Endothelial cell (in vitro differentiated cells): ENCODE measurements at regions not wholly inside any gene's neighbourhood (a gene's known extent, or its start where the extent isn't known, plus 50 kb on each side); places are given as distances from the start of the nearest gene placed in this dataset.
A peak's percentile ranks its signal among the peaks of the same experiment; 100 is the strongest.

Source experiments
- DNase-seq: peaks from one replicate; pipeline ENCODE4 v3.0.0; 2021; ENCODE audit warnings: low spot score
- H3K27ac Mint-ChIP-seq: one replicate; pipeline ENCODE4 v1.8.0; 2021; ENCODE audit warnings: mixed read lengths, inconsistent platforms; ENCODE audit not compliant: unreplicated experiment
- H3K27me3 Mint-ChIP-seq: one replicate; pipeline ENCODE4 v1.8.0; 2021; ENCODE audit warnings: mild to moderate bottlenecking, moderate library complexity, mixed read lengths, inconsistent platforms; ENCODE audit not compliant: unreplicated experiment
- H3K36me3 Mint-ChIP-seq: one replicate; pipeline ENCODE4 v1.8.0; 2021; ENCODE audit warnings: mild to moderate bottlenecking, low read depth, mixed read lengths, inconsistent platforms; ENCODE audit not compliant: unreplicated experiment
- H3K4me1 Mint-ChIP-seq: one replicate; pipeline ENCODE4 v1.8.0; 2021; ENCODE audit warnings: mild to moderate bottlenecking, mixed read lengths, inconsistent platforms; ENCODE audit not compliant: unreplicated experiment
- H3K4me3 Mint-ChIP-seq: one replicate; pipeline ENCODE4 v1.8.0; 2021; ENCODE audit warnings: mild to moderate bottlenecking, mixed read lengths, inconsistent platforms; ENCODE audit not compliant: unreplicated experiment
- H3K9me3 Mint-ChIP-seq: one replicate; pipeline ENCODE4 v1.8.0; 2021; ENCODE audit warnings: mixed read lengths, inconsistent platforms; ENCODE audit not compliant: unreplicated experiment
- TF ChIP-seq, protein P1 (sequence below): fragments of 200-600 bp; sonication (generic); IDR thresholded peaks from one replicate; pipeline ENCODE4 v1.5.0; 2021; ENCODE audit warnings: antibody characterized with exemption; ENCODE audit not compliant: unreplicated experiment

DNA sequence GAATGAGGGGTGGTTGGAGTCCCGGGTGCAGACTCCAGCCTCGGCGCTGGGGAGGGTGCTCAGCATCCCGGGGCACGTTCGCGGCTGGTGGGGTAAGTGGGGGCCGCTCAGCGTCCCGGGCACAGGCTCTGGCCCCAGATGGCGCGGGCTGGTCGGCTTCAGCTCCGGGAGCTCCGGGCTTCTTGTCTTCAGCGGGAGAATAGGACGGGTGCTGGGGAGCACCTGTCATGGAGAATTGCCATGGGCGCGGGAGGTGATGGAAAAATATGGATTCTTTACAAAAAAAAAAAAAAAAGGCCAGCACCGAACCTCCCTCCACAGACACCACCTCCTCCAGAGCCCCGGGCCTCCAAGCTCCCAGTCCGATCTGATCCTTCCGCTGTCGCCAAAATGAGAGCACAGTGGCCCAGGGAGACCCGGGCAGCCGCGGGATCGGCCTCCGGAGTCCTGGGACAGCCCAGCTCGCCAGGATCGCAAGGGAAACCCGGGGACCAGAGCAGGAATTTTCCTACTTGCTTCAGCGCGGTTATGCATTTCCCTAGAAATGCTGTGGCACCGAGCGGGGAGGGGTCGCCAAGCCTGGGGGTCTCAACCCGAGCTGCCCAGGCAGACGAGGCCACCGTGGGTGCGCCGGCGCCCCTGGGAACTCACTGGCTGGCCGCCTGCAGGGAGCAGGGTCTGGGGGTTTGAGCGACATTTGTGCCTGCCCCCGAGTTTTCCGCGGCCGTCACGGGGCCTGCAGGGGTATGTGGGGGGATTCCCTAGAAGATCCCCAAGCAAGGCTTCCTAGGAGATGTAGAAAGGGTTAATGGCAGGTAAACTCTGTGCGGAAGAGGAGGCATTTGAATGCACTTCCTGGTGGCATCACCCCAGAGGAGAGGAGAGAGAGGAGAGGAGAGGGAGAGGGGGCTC lies 1336.9 kb downstream of the BRD1 start:
- peaks cover 4% of the 10 kb centered on the region for H3K36me3 Mint-ChIP-seq
- H3K27ac Mint-ChIP-seq = no peak overlapping the region
- H3K4me1 Mint-ChIP-seq = peaks cover 7% of the 10 kb centered on the region
- TF ChIP-seq, protein P1, sequence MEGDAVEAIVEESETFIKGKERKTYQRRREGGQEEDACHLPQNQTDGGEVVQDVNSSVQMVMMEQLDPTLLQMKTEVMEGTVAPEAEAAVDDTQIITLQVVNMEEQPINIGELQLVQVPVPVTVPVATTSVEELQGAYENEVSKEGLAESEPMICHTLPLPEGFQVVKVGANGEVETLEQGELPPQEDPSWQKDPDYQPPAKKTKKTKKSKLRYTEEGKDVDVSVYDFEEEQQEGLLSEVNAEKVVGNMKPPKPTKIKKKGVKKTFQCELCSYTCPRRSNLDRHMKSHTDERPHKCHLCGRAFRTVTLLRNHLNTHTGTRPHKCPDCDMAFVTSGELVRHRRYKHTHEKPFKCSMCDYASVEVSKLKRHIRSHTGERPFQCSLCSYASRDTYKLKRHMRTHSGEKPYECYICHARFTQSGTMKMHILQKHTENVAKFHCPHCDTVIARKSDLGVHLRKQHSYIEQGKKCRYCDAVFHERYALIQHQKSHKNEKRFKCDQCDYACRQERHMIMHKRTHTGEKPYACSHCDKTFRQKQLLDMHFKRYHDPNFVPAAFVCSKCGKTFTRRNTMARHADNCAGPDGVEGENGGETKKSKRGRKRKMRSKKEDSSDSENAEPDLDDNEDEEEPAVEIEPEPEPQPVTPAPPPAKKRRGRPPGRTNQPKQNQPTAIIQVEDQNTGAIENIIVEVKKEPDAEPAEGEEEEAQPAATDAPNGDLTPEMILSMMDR = no peak
- no peak for DNase-seq
- H3K27me3 Mint-ChIP-seq = peaks cover 15% of the 10 kb centered on the region
- no peaks in the 10 kb centered on the region for H3K9me3 Mint-ChIP-seq
- H3K4me3 Mint-ChIP-seq = peak overlapping the region; percentile 47

DNA sequence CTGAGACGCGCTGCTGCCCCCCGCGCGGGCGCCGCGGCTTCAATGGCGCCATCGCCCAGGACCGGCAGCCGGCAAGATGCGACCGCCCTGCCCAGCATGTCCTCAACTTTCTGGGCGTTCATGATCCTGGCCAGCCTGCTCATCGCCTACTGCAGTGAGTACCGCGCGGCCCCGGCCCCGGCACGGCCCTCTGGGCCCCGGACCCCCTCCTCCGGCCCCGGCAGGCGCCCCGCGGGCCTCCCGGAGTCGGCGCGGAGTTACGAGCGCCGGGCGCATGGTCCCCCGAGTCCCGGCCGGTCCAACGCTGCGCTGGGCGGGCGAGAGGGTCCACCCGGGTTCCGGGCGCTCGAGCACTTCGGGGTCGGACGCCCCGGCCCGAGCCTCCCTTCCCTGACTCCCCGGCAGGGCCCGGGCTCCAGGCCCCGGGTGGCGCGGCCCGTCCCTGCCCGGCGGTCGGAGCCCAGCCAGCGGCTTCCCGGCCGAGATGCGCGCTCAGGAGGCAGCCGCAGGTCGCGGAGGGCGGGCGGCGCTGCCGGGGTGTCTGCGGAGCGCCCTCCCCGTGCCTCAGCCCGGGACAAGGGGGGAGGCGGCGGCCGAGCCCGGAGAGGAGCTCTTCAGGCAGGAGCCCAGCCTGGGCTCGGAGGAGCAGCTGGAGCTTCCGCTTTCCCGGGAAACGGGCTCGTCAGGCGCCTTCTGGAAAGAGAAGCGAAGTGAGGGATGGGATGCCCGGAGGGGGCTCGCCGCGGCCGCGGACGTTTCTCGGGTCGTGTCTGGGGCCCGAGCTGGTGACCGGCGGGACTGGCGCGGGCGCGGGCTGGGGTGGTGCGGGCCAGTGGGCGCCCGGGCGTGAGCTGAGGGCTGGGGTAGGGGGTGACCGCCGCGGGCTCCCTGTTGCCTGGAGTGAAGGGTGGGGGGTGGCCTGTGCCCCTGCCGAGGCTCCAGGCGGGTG lies 1337.8 kb downstream of the BRD1 start:
- no peak overlapping the region for H3K27ac Mint-ChIP-seq
- H3K9me3 Mint-ChIP-seq = no peaks in the 10 kb centered on the region
- TF ChIP-seq, protein P1 = no peak
- peak; percentile 47 for DNase-seq
- H3K36me3 Mint-ChIP-seq = peaks cover 4% of the 10 kb centered on the region
- H3K4me1 Mint-ChIP-seq = peaks cover 7% of the 10 kb centered on the region
- H3K27me3 Mint-ChIP-seq = peaks cover 14% of the 10 kb centered on the region
- H3K4me3 Mint-ChIP-seq = peak overlapping the region; percentile 47

DNA sequence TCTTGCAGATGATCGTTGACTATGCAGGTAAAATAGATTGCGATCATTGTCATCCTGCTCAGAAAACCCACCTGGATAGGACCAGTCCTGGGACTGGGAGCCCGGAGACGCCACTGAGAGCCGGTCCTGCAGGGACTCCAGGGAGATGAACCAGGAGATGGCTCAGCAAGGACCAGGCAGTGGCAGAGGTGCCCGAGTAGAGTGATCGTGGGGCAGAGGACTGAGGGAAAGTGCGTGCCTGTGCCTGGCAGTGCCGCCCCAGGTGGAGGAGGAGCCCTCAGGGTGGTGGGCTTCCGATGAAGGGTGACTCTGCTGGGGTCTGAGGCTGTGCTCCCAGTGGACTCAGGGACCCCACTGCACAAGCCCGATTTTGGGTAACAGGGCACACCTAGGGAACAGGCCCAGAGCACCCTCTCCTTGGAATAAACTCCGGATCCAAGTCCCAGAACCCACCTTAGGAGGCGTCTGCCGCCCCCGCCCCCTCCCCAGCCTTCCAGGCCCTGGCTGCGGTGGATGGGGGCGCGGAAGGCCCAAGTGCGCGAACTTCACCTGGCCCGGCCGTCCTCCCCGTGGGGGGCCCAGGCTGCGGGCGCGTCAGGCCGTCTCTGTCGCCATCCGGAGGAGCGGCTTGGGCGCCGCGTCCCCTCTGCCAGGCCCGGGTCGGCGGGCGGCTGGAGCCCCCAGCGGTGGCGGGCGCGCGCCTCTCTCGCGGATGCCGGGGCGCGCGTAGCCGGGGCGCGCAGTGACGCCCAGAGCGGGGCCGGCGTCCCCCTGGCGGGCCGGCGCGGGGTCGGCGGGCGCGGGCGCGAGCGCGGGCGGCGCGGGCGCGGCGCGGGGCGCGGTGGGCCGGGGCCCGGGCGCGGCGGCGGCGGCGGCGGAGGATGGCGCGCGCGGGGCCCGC lies 1338.8 kb downstream of the BRD1 start:
- peak overlapping the region; percentile 51 for H3K4me3 Mint-ChIP-seq
- TF ChIP-seq, protein P1 = no peak
- H3K4me1 Mint-ChIP-seq = peaks cover 10% of the 10 kb centered on the region
- H3K27me3 Mint-ChIP-seq = peaks cover 14% of the 10 kb centered on the region
- H3K9me3 Mint-ChIP-seq = no peaks in the 10 kb centered on the region
- DNase-seq = peak; percentile 41
- no peak overlapping the region for H3K27ac Mint-ChIP-seq
- peaks cover 4% of the 10 kb centered on the region for H3K36me3 Mint-ChIP-seq

DNA sequence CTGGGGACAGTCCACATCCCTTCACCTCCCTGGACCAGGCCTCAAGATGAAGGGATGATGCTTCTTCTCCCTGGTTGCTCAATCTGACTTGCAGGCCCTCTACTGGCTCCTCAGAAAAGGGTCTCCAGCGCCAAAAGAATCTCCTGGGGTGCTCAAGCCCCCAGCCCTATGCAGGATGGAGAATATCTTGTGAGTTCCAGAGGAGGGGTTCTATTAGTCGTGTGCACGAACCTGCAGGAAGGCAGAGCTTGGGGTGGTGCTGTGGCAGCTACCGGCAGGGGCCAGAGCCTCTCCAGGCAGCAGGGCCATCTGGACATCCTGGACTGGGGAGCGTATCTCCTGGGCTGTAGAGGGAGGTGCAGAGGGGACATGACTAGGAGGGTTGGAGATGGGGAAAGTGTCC lies 1339.5 kb downstream of the BRD1 start:
- DNase-seq = no peak
- TF ChIP-seq, protein P1 = no peak
- Mint-ChIP-seq H3K27ac (no peak overlapping the region), H3K9me3 (no peaks in the 10 kb centered on the region), H3K4me1 (peaks cover 10% of the 10 kb centered on the region), H3K4me3 (peak overlapping the region; percentile 51), H3K27me3 (peaks cover 14% of the 10 kb centered on the region), H3K36me3 (peaks cover 4% of the 10 kb centered on the region)
